ENCODE measurements at regions not wholly inside any gene's neighbourhood (a gene's known extent, or its start where the extent isn't known, plus 50 kb on each side); places are given as distances from the start of the nearest gene placed in this dataset.

- DNase-seq = no peak
Observed at GRCh38 chr4:189049682-189050081, 891.0 kb upstream of the FRG1 start.

GRCh38 chr4:189050643-189051042 lies 890.0 kb upstream of the FRG1 start:
- DNase-seq = no peak

GRCh38 chr4:189053621-189054020 lies 887.1 kb upstream of the FRG1 start:
- DNase-seq = no peak

DNA sequence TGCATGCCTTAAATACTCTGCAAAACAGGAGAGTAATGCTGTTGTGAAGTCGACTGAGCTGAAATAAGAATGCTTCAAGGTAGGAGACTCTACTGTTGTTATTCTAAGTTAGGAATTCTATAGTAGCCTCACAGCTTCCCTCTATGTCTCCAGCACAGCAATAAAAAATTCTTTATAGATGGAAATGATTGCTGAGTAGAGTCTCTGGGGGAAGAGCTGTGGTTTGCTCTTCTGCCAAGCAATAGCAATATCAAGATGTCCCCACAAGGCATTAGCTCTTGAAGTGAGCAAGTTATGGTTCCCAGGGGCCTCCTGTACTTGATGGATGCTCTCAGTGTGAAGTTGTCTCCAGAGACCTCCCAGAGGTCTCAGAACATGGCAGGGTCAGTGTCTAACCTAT lies 880.6 kb upstream of the FRG1 start:
- no peak for DNase-seq

DNA sequence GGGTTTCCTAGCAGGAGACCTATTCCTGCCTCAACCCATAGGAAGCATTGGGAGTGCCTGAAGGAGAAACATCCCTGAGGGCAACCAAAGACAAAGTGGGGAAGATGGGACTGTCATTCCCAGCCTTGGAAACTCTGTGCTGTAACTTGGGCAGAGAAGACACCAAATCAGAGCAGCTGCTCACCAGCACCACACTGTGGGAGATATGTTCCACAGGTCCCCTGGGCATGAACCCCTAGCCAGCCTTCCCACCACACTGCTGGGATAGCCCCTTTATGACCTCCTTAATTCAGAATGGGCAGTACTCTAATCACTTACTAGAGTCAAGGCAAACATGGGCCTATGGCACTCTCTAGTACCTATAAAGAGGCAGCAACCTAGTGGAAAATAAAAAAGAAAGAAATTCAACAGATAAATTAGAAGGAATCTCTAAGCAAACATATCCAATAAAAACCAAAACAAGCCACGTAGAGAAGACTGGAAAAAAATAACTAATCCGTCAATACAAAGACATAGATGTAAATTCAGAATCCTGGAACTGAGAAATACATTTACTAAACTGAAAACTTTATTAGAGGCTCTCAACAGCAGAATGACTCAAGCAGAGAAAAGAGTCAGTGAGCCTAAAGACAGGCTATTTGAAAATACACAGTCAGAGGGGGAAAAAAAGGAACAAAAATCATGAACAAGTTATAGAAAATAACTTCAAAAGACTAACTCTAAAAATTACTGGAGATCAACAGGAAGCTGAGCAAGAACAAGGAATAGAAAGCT lies 878.4 kb upstream of the FRG1 start:
- no peak for DNase-seq

DNA sequence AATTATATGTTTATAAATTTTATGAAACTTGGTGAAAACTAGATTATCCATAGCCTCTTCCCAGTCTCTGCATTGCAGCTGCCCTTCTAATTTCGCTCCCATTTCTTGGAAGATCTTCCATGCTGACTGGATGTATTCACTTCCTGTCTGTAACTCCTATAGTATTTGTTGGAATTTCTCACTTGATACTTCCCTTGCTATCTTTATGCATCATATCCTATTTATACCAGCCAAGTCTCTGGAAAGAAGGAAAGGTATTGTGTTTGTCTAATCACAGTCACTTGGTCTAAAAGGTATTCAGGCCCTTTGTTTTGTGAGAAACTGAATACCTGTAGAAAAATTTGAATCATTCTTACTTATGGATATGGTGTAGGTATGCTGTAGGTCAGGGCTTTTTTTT lies 870.9 kb upstream of the FRG1 start:
- DNase-seq = no peak

- DNase-seq = no peak
Observed at GRCh38 chr4:189071241-189071640, 869.4 kb upstream of the FRG1 start.

DNA sequence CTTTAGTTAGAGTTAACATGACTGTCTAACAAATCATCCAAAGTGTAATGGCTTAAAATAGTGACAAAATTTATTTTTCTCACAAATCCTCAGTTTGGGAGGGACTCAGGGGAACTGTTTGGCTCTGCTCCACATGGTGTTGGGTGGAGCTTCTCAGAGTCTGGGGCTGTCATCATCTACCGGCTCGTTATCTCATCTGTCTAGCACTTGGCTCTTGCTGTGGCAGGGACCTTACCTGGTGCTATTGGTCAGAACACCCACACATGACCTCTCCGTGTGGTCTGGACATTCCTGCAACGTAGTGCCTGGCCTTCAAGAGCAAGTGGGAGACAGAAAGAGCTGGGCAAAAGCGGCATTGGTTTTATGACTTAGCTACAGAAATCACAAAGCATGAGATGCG lies 866.9 kb upstream of the FRG1 start:
- no peak for DNase-seq

GRCh38 chr4:189081826-189082225 lies 858.8 kb upstream of the FRG1 start:
- DNase-seq = no peak

GRCh38 chr4:189083769-189084168 lies 856.9 kb upstream of the FRG1 start:
- DNase-seq = no peak

DNA sequence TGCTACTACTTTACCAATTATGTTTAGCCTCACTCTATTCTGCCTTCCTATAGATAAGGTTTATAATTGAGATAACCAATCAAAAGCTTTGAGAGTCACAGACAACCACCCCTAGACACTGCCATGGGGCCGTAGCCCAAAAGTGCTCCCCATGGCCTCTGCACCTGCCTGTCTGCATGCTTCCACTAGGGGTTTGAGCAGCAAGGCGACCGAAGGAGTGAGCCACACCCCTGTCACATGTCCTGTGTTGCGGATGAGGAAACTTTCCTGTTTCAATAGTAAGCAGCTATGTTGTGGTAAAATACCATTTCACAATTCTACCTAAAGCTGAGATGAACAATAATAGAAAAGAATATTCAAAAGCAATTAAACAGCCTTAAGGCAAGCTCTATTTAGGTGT lies 856.0 kb upstream of the FRG1 start:
- no peak for DNase-seq

GRCh38 chr4:189087971-189088370 lies 852.7 kb upstream of the FRG1 start:
- no peak for DNase-seq

DNA sequence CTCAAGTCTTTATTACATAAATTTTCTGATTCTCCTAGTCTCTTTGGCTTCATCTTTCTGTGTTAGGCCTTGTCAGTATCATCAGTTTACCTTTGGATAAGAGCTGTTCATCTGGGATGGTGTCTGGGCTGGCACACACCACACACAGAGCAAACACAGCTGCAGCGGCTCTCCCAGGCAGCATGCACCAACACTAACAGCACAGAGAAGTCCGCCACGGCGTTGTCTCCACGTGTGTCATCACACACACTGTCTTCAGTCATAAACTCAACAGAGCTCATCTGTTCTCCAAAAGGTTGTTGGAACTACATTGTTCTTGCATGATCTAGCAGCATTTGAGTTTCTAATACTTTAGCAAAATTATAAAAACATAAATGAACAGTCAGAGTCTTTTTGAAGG lies 851.9 kb upstream of the FRG1 start:
- no peak for DNase-seq

- no peak for DNase-seq
Observed at GRCh38 chr4:189090174-189090814, 850.4 kb upstream of the FRG1 start.

DNA sequence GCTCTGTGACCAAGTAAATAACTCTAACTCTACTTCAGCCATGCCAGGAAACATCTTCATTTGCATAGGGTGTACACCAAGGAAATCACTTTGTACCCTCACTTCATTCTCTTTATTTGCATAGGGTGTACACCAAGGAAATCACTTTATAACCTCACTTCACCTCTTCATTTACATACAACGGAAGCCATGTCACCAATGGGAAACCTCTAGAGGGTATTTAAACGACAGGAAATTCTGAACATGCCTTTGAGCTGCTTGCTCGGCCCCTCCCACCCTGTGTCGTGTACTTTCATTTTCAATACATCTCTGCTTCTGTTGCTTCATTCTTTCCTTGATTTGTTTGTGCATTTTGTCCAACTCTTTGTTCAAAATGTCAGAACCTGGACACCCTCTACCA lies 848.1 kb upstream of the FRG1 start:
- DNase-seq = no peak

- DNase-seq = no peak
Observed at GRCh38 chr4:189096108-189096507, 844.6 kb upstream of the FRG1 start.

DNA sequence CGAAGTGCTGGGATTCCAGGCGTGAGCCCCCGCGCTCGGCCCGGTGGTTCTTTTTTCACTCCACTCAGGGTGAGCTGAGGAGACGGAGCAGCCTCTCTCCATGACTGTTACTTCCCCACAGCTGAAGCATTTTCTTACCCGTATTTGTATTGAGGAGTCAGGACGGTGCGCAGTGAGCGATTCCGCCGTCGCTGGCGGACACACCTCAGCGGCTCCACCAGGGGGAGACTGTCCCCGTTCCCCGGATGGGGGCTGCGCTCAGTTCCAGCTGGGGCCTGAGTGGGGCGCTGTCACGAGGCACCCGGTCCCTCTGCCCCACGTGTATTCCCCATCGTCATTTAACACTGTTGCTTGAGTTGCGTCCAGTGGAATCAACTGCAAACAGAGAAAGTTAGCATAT lies 844.0 kb upstream of the FRG1 start:
- no peak for DNase-seq

DNA sequence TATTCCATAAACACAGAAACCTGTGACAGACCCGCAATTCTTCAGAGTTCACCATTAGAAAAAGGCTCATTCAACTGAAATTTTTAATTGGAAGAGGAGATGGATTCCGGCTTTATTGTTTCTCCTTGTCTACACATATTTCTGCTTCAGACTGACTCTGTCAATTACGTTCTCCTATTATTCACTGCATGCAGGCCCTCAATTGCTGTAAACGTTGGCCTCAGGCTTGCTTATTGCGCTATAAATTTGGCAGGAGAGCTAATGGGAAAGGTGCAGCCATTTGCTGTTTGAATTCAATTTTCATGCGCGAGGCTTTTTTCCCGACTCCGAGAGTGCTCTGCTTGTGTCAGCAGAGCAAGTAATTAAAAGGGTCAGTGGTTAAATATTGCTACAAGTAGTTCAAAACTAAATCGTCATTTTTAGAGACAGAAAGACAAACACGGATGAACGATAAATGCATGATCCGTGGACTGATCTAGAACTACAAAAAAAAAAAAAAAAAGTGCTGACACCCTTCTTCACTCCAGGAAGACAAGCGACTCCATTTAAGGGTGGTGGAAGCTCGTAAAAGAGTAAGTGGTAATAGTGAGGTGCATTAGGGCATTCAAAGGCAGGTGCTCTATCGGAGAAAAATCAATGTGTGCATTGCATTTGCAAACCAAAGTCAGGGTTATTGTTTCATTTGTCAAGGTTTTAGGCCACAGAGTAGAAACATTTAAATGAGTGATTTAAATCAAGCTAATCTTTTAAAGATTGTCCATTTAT lies 841.6 kb upstream of the FRG1 start:
- DNase-seq = no peak

DNA sequence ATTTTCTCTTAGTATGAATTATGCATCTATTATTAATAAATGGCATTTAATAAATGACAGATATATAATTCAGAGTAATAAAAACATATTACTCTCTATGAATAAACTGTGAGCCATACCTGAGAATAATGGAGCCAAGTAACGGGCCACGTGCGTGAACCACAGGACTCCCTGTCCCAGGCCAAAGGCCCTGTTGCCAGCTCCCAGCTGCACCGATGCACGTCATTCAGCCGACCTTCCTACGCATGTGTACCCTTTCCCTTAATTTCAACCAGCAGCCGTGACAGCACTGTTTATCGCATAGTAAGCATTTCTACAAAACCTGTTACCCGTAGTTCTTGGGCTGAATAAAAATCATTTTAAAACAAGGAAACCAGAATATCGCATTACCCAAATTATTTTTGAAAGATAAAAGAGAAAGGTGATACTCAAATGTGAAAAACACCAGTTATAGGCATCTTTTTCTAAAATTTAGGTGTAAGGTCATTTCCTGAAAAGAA lies 827.2 kb upstream of the FRG1 start:
- no peak for DNase-seq

DNA sequence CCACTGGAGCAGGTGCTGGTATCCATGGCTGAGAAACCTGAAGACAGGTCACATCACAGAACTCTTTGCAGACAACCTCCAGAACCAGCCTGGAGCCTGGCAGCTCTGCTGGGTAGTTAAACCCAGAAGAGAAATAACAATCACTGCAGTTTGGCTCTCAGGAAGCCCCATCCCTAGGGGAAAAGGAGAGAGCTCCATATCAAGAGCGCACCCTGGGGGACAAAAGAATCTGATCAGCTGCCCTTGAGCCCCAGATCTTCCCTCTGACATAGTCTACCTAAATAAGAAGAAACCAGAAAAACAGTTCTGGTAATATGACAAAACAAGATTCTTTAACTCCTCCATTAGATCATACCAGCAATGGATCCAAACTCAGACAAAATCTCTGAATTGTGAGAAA lies 823.2 kb upstream of the FRG1 start:
- no peak for DNase-seq

DNA sequence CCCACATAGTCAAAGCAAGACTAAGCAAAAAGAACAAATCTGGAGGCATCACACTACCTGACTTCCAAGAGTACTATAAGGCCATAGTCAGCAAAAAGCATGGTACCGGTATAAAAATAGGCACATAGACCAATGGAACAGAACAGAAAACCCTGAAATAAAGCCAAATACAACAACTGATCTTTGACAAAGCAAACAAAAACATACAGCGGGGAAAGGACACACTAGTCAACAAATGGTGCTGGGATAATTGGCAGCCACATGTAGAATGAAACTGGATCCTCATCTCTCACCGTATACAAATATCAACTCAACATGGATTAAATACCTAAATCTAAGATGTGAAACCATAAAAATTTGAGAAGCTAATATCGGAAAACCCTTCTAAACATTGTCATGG lies 819.3 kb upstream of the FRG1 start:
- no peak for DNase-seq

DNA sequence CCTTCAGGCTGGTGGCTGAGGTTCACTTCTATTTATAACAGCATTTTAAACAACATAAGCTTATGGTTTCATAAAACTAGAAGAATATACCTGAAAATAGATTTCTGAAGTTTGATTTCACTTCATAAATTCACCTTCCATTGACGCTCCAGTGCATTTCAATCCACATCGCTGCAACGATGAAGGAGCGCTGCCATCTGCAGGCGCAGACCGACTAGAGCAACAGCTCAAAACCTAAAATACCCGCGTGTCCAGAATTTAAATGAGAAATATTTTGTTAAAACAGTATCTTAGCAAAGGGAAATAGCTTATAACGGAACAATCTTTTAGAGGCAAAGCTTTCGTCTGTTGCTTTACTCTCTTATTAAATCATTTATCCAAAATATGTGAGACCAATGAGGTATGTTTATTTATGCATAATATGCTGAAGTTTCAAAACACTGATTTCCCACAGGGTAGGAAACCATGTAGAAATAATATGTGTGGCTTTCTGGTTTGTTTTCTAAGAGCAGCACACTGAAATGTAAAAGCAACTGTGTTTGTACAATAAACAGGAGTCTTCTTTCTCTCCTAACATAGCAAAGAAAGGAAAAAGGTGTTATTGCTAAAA lies 816.4 kb upstream of the FRG1 start:
- DNase-seq = no peak

- no peak for DNase-seq
Observed at GRCh38 chr4:189124791-189125190, 815.9 kb upstream of the FRG1 start.

DNA sequence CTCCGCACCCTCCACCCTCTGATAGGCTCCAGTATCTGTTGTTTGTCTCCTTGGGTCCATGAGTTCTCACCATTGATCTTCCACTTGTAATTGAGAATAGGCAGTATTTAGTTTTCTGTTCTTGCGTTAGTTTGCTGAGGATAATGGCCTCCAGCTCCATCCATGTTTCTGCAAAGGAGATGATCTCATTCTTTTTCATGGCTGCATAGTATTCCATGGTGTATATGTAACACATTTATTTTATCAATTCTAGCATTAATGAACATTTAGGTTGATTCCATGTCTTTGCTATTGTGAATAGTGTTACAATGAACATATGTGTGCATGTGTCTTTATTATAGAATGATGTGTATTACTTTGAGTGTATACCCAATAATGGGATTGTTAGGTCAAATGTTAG lies 814.6 kb upstream of the FRG1 start:
- DNase-seq = no peak
